ENCODE measurements at regions not wholly inside any gene's neighbourhood (a gene's known extent, or its start where the extent isn't known, plus 50 kb on each side); places are given as distances from the start of the nearest gene placed in this dataset.
"Not testable (repeated sequence)": the region's sequence is repeated elsewhere in the genome, so short reads cannot be mapped to it uniquely, and the experiment has no call there.

DNA sequence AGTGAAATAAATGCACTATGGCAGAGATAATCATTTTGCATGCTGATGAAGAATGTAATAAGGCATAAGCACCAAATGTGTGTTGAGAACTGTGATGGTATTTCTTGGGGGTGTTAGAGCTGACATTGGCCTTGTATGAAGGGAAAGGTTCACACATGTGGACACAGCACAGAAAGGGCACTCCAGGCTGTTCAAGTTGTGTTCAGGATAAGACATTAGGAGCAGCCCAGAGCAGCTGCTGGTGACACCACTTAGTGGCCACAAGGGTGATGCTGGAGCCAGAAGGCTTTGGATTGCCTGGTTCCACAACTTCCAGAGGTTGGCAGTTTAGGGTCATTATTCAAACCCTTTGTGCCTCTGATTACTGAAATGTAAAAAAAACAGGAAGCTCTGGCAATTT lies 155.4 kb downstream of the GOLGA6L6 start:
- no peak overlapping the region for H3K4me3 ChIP-seq (ENCODE audit: low read depth in 2 of 2, low read length in 2 of 2)
- no TSS peak for BruUV-seq (replicated peaks)
- no peaks in the 10 kb centered on the region for H3K27me3 ChIP-seq (ENCODE audit: control insufficient read depth, insufficient read depth, low read length)
- no peaks in the 10 kb centered on the region for H3K4me1 ChIP-seq (ENCODE audit: control insufficient read depth, insufficient read depth, low read length)
- ChIA-PET CTCF (no interaction called here), POLR2A (no interaction called here)
- H3K27ac ChIP-seq (ENCODE audit: low read length): no peak overlapping the region
- peaks cover 11% of the 10 kb centered on the region for H3K9me3 ChIP-seq (ENCODE audit: control insufficient read depth, insufficient read depth, low read depth, low read length)
- intact Hi-C loops (cut with micrococcal nuclease; ENCODE audit: unreplicated experiment) (no loop called here), in situ Hi-C loops (cut with HindIII; ENCODE audit: low pct_unique_long_range_greater_than_20kb, low sequenced_read_pairs) (no loop called here)
- TF ChIP-seq TCF7L2 (IDR thresholded peaks at IDR 0.05; ENCODE audit: low read depth, low read length): no peak
- TF ChIP-seq SIN3A (IDR thresholded peaks at IDR 0.05; ENCODE audit: borderline replicate concordance, insufficient read depth, low read depth, low read length): no peak
- TF ChIP-seq, protein P1, sequence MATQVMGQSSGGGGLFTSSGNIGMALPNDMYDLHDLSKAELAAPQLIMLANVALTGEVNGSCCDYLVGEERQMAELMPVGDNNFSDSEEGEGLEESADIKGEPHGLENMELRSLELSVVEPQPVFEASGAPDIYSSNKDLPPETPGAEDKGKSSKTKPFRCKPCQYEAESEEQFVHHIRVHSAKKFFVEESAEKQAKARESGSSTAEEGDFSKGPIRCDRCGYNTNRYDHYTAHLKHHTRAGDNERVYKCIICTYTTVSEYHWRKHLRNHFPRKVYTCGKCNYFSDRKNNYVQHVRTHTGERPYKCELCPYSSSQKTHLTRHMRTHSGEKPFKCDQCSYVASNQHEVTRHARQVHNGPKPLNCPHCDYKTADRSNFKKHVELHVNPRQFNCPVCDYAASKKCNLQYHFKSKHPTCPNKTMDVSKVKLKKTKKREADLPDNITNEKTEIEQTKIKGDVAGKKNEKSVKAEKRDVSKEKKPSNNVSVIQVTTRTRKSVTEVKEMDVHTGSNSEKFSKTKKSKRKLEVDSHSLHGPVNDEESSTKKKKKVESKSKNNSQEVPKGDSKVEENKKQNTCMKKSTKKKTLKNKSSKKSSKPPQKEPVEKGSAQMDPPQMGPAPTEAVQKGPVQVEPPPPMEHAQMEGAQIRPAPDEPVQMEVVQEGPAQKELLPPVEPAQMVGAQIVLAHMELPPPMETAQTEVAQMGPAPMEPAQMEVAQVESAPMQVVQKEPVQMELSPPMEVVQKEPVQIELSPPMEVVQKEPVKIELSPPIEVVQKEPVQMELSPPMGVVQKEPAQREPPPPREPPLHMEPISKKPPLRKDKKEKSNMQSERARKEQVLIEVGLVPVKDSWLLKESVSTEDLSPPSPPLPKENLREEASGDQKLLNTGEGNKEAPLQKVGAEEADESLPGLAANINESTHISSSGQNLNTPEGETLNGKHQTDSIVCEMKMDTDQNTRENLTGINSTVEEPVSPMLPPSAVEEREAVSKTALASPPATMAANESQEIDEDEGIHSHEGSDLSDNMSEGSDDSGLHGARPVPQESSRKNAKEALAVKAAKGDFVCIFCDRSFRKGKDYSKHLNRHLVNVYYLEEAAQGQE (IDR thresholded peaks at IDR 0.05; ENCODE audit: insufficient read depth in 1 of 2, low read depth in 2 of 2, low read length in 1 of 2): no peak
- no peak for TF ChIP-seq POLR2AphosphoS5 (IDR thresholded peaks at IDR 0.05; ENCODE audit: low read depth, low read length)
- TF ChIP-seq, protein P2, sequence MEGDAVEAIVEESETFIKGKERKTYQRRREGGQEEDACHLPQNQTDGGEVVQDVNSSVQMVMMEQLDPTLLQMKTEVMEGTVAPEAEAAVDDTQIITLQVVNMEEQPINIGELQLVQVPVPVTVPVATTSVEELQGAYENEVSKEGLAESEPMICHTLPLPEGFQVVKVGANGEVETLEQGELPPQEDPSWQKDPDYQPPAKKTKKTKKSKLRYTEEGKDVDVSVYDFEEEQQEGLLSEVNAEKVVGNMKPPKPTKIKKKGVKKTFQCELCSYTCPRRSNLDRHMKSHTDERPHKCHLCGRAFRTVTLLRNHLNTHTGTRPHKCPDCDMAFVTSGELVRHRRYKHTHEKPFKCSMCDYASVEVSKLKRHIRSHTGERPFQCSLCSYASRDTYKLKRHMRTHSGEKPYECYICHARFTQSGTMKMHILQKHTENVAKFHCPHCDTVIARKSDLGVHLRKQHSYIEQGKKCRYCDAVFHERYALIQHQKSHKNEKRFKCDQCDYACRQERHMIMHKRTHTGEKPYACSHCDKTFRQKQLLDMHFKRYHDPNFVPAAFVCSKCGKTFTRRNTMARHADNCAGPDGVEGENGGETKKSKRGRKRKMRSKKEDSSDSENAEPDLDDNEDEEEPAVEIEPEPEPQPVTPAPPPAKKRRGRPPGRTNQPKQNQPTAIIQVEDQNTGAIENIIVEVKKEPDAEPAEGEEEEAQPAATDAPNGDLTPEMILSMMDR (IDR thresholded peaks at IDR 0.05): no peak
- H3K36me3 ChIP-seq (ENCODE audit: control insufficient read depth, insufficient read depth, low read length): no peaks in the 10 kb centered on the region
- ATAC-seq: no peak
- DNase-seq (ENCODE audit: low read depth, low spot score): no peak

DNA sequence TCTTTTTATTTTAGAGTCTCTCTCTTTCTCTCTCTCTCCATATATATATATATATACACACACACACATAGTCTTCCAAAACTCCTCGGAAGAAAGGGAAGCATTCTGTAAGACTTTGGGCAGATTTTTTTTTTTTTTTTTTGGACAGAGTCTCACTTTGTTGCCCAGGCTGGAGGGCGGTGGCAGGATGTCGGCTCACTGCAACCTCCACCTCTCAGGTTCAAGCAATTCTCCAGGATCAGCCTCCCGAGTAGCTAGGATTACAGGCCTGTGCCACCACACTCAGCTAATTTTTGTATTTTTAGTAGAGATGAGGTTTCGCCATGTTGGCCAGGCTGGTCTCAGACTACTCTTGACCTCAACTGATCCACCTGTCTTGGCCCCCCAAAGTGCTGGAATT lies 161.4 kb downstream of the GOLGA6L6 start:
- H3K27me3 ChIP-seq (ENCODE audit: control insufficient read depth, insufficient read depth, low read length); H3K9me3 ChIP-seq (ENCODE audit: control insufficient read depth, insufficient read depth, low read depth, low read length): not testable (repeated sequence)

DNA sequence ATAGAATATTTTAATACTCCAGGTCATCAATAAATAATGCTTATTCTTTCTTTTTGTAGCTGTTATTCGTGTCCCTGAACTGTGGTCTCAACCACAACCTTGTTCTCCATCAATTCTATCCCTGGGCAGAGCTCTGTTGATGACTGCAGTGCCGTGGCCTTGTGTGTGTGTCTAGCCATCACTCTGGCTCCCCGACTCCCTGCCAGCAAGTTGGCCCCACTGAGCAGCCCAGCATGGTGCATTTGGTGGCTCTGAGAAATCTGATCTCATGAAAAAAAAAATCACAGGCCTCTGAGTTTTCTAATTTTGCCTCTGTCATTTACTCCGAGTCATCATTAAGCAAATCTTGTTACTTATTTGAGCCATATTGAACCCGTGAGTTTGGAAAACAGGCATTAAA lies 164.7 kb downstream of the GOLGA6L6 start:
- H3K27ac ChIP-seq (ENCODE audit: low read length): no peak overlapping the region
- no TSS peak for BruUV-seq (replicated peaks)
- CTCF ChIA-PET: no interaction called here
- H3K4me1 ChIP-seq (ENCODE audit: control insufficient read depth, insufficient read depth, low read length): no peaks in the 10 kb centered on the region
- in situ Hi-C loops (cut with HindIII; ENCODE audit: low pct_unique_long_range_greater_than_20kb, low sequenced_read_pairs): no loop called here
- H3K9me3 ChIP-seq (ENCODE audit: control insufficient read depth, insufficient read depth, low read depth, low read length): no peaks in the 10 kb centered on the region
- no peak for TF ChIP-seq SIN3A (IDR thresholded peaks at IDR 0.05; ENCODE audit: borderline replicate concordance, insufficient read depth, low read depth, low read length)
- TF ChIP-seq POLR2AphosphoS5 (IDR thresholded peaks at IDR 0.05; ENCODE audit: low read depth, low read length): no peak
- no peak for TF ChIP-seq TCF7L2 (IDR thresholded peaks at IDR 0.05; ENCODE audit: low read depth, low read length)
- TF ChIP-seq, protein P1 (IDR thresholded peaks at IDR 0.05; ENCODE audit: insufficient read depth in 1 of 2, low read depth in 2 of 2, low read length in 1 of 2): no peak
- TF ChIP-seq, protein P2 (IDR thresholded peaks at IDR 0.05): no peak
- no peak overlapping the region for H3K4me3 ChIP-seq (ENCODE audit: low read depth in 2 of 2, low read length in 2 of 2)
- POLR2A ChIA-PET: no interaction called here
- H3K27me3 ChIP-seq (ENCODE audit: control insufficient read depth, insufficient read depth, low read length): no peaks in the 10 kb centered on the region
- intact Hi-C loops (cut with micrococcal nuclease; ENCODE audit: unreplicated experiment): no loop called here
- H3K36me3 ChIP-seq (ENCODE audit: control insufficient read depth, insufficient read depth, low read length): no peaks in the 10 kb centered on the region
- ATAC-seq: no peak
- no peak for DNase-seq (ENCODE audit: low read depth, low spot score)

More for the DNA sequence above, 161.4 kb downstream of the GOLGA6L6 start:
- in situ Hi-C loops (cut with HindIII; ENCODE audit: low pct_unique_long_range_greater_than_20kb, low sequenced_read_pairs); intact Hi-C loops (cut with micrococcal nuclease; ENCODE audit: unreplicated experiment); H3K36me3 ChIP-seq (ENCODE audit: control insufficient read depth, insufficient read depth, low read length); CTCF ChIA-PET; BruUV-seq (replicated peaks); DNase-seq (ENCODE audit: low read depth, low spot score); H3K4me3 ChIP-seq (ENCODE audit: low read depth in 2 of 2, low read length in 2 of 2); H3K27ac ChIP-seq (ENCODE audit: low read length); POLR2A ChIA-PET; ATAC-seq; H3K4me1 ChIP-seq (ENCODE audit: control insufficient read depth, insufficient read depth, low read length): not testable (repeated sequence)

All from Panc1 (cell line).